B cell (primary cell): ENCODE measurements at regions not wholly inside any gene's neighbourhood (a gene's known extent, or its start where the extent isn't known, plus 50 kb on each side); places are given as distances from the start of the nearest gene placed in this dataset.

Source experiments
- ATAC-seq: fragments of 200-7000 bp; cut with Tn5 transposase; one replicate; pipeline ENCODE4 v1.10.0; 2021; ENCODE audit warnings: low read depth, mild to moderate bottlenecking, moderate number of reproducible peaks, moderate library complexity
- CTCF ChIA-PET: fragments of 350-600 bp; sonication (Branson Sonifier 250); formaldehyde crosslinking; loops from one replicate; lab custom pipeline; 2021; ENCODE audit warnings: antibody characterized with exemption, inconsistent platforms; lab: Charles Lee
- POLR2A ChIA-PET: fragments of 350-600 bp; sonication (Branson Sonifier 250); formaldehyde crosslinking; loops from one replicate; lab custom pipeline; 2021; ENCODE audit warnings: antibody characterized with exemption; lab: Charles Lee
- DNase-seq: peaks from one replicate; pipeline ENCODE4 v3.0.0; 2013
- H2AFZ ChIP-seq: 2 replicates; pipeline ENCODE4 v1.6.1; 2012; ENCODE audit warnings: mild to moderate bottlenecking, low read depth, low read length; ENCODE audit not compliant: insufficient read depth, poor library complexity, severe bottlenecking
- H3K27ac ChIP-seq, 2 donors: 1 replicate in 1 of 2; 2 replicates in 1 of 2; pipeline ENCODE4 v1.5.1; 2012 to 2013; ENCODE audit warnings: low read length in 2 of 2, mild to moderate bottlenecking in 2 of 2, moderate library complexity in 1 of 2
- H3K27me3 ChIP-seq, 4 experiments: fragments of 200-600 bp in 1 of 4; sonication (generic) in 1 of 4; replicated peaks in 1 of 4; 1 replicate in 2 of 4; 2 replicates in 2 of 4; pipeline versions ENCODE4 v1.6.1 to v1.7.0; 2013 to 2016; ENCODE audit warnings: low read length in 3 of 4, mild to moderate bottlenecking in 2 of 4, mixed read lengths in 1 of 4, moderate library complexity in 1 of 4; ENCODE audit not compliant: insufficient read depth in 4 of 4, control insufficient read depth in 3 of 4; ENCODE audit errors: control extremely low read depth in 1 of 4
- H3K36me3 ChIP-seq, 2 experiments: replicated peaks in 1 of 2; 1 replicate in 1 of 2; 2 replicates in 1 of 2; pipeline versions ENCODE4 v1.6.1 to v1.7.1; 2013; ENCODE audit warnings: low read length in 1 of 2; ENCODE audit not compliant: insufficient read depth in 2 of 2, control insufficient read depth in 1 of 2; ENCODE audit errors: control extremely low read depth in 1 of 2, extremely low read depth in 1 of 2
- H3K4me1 ChIP-seq, 2 donors: fragments of 200-600 bp in 1 of 2; sonication (generic) in 1 of 2; 1 replicate in 1 of 2; 2 replicates in 1 of 2; pipeline versions ENCODE4 v1.5.1 to v1.6.1; 2013 to 2017; ENCODE audit warnings: low read length in 2 of 2; ENCODE audit not compliant: control insufficient read depth in 2 of 2, insufficient read depth in 2 of 2
- H3K4me2 ChIP-seq: replicated peaks from 2 replicates; pipeline ENCODE3; 2012; ENCODE audit warnings: mild to moderate bottlenecking, low read depth, low read length; ENCODE audit not compliant: poor library complexity, severe bottlenecking
- H3K4me3 ChIP-seq, 5 experiments: fragments of 200-600 bp in 1 of 5; sonication (generic) in 1 of 5; 1 replicate in 3 of 5; 2 replicates in 2 of 5; pipeline versions ENCODE4 v1.5.1 to v1.7.0; 2011 to 2016; ENCODE audit warnings: low read length in 4 of 5, mild to moderate bottlenecking in 4 of 5, low read depth in 2 of 5, control low read depth in 1 of 5, moderate library complexity in 1 of 5; ENCODE audit not compliant: insufficient read depth in 1 of 5; ENCODE audit errors: control extremely low read depth in 1 of 5, extremely low read depth in 1 of 5
- H3K79me2 ChIP-seq: fragments of 200-600 bp; sonication (generic); one replicate; pipeline ENCODE4 v1.6.0; 2016; ENCODE audit warnings: low read length; ENCODE audit not compliant: control insufficient read depth, insufficient read depth
- H3K9ac ChIP-seq: fragments of 200-600 bp; sonication (generic); 2 replicates; pipeline ENCODE4 v1.6.1; 2017; ENCODE audit warnings: mild to moderate bottlenecking, low read length, moderate library complexity
- H3K9me3 ChIP-seq, 3 donors: one replicate each; pipeline versions ENCODE4 v1.6.1 to v1.7.1; 2013; ENCODE audit warnings: low read length in 2 of 3; ENCODE audit not compliant: control insufficient read depth in 2 of 3, insufficient read depth in 1 of 3; ENCODE audit errors: control extremely low read depth in 1 of 3
- H4K20me1 ChIP-seq: 2 replicates; pipeline ENCODE4 v1.6.0; 2012; ENCODE audit warnings: mild to moderate bottlenecking, low read length; ENCODE audit not compliant: insufficient read depth, control insufficient read depth, poor library complexity, severe bottlenecking
- H3K27ac Mint-ChIP-seq: one replicate; pipeline ENCODE4 v1.8.0; 2021; ENCODE audit warnings: mixed read lengths
- H3K27me3 Mint-ChIP-seq: one replicate; pipeline ENCODE4 v1.8.0; 2021; ENCODE audit warnings: mixed read lengths
- H3K4me1 Mint-ChIP-seq: one replicate; pipeline ENCODE4 v1.8.0; 2021; ENCODE audit warnings: mixed read lengths
- H3K4me3 Mint-ChIP-seq: one replicate; pipeline ENCODE4 v1.8.0; 2021; ENCODE audit warnings: mixed read lengths
- H3K9me3 Mint-ChIP-seq: one replicate; pipeline ENCODE4 v1.8.0; 2022; ENCODE audit warnings: mixed read lengths; ENCODE audit not compliant: insufficient read depth
- EZH2 ChIP-seq: IDR thresholded peaks from 2 replicates; pipeline ENCODE4 v1.6.1; 2012; ENCODE audit warnings: borderline replicate concordance, low read depth, mild to moderate bottlenecking, moderate library complexity, low read length; ENCODE audit not compliant: insufficient read depth, poor library complexity, severe bottlenecking
- WGBS: methylation state at CpG from one replicate; pipeline ENCODE4 v1.1.5; 2013; ENCODE audit warnings: missing lambda C conversion rate; ENCODE audit not compliant: insufficient coverage; 5-methylcytosine and 5-hydroxymethylcytosine counted together
- intact Hi-C: fragments of 100-400 bp; cut with micrococcal nuclease; formaldehyde crosslinking; loops from one replicate; pipeline ENCODE4 v1.10.0; 2022
- TF ChIP-seq, protein P1 (sequence below): fragments of 200-600 bp; IDR thresholded peaks from one replicate; pipeline ENCODE4 v1.8.0; 2022; ENCODE audit warnings: antibody characterized with exemption, mild to moderate bottlenecking

DNA sequence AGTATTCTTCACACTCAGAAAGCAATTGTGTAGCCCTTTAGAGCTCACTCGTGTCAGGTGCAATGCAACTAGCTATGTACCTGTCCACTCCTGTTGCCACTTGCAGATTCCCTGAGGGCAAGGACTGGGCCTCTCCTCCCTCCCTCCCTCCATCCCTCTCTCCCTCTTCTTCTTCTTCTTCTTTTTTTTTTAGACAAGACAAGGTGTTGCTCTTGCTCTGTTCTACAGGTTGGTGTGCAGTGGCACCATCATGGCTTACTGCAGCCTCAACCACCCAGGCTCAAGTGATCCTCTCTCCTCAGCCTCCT lies 119.7 kb downstream of the ACKR3 start:
- Histone ChIP-seq H3K4me3 (no peak overlapping the region), H3K4me1 (no peaks in the 10 kb centered on the region), H4K20me1 (no peaks in the 10 kb centered on the region), H3K9me3 (peaks cover 0 to under 1% (median 0%) of the 10 kb centered on the region in 3 donors), H3K4me2 (no peak overlapping the region), H3K27ac (no peak overlapping the region), H3K9ac (no peak overlapping the region), H3K27me3 (peaks cover 0 to 3% (median 1%) of the 10 kb centered on the region in 4 experiments), H3K36me3 (no peaks in the 10 kb centered on the region), H2AFZ (no peak overlapping the region), H3K79me2 (no peaks in the 10 kb centered on the region)
- Mint-ChIP-seq H3K4me1 (no peaks in the 10 kb centered on the region), H3K9me3 (no peaks in the 10 kb centered on the region), H3K27ac (no peak overlapping the region), H3K4me3 (no peak overlapping the region), H3K27me3 (peaks cover 17% of the 10 kb centered on the region)
- 78% methylated on average over 1 of the region's 1 CpG for WGBS
- ChIA-PET CTCF (no interaction called here), POLR2A (no interaction called here)
- no peak for DNase-seq
- intact Hi-C loops = no loop called here
- TF ChIP-seq EZH2 = no peak
- TF ChIP-seq, protein P1, sequence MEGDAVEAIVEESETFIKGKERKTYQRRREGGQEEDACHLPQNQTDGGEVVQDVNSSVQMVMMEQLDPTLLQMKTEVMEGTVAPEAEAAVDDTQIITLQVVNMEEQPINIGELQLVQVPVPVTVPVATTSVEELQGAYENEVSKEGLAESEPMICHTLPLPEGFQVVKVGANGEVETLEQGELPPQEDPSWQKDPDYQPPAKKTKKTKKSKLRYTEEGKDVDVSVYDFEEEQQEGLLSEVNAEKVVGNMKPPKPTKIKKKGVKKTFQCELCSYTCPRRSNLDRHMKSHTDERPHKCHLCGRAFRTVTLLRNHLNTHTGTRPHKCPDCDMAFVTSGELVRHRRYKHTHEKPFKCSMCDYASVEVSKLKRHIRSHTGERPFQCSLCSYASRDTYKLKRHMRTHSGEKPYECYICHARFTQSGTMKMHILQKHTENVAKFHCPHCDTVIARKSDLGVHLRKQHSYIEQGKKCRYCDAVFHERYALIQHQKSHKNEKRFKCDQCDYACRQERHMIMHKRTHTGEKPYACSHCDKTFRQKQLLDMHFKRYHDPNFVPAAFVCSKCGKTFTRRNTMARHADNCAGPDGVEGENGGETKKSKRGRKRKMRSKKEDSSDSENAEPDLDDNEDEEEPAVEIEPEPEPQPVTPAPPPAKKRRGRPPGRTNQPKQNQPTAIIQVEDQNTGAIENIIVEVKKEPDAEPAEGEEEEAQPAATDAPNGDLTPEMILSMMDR = no peak
- ATAC-seq = no peak

DNA sequence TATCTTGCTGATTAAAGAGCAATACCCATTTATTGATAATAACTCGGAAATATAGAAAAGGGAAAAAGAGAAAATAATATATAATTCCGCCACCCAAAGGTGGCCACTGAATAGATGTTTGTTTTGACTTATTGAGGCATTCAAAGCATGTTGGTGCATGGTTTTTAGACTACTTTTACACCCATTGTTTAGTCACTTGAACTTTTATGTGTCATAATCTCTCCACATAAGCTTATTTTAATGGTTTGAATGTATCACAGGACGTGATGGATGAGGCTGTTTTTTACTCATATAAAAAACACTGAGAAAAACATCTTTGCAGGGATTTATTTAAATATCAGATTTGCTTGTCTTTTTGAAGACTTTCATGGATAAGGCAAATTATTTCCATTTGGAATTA lies 120.4 kb downstream of the ACKR3 start:
- TF ChIP-seq EZH2 = no peak
- TF ChIP-seq, protein P1 = no peak
- CTCF ChIA-PET = no interaction called here
- Mint-ChIP-seq H3K4me1 (no peaks in the 10 kb centered on the region), H3K27ac (no peak overlapping the region), H3K27me3 (peaks cover 20% of the 10 kb centered on the region), H3K4me3 (no peak overlapping the region), H3K9me3 (no peaks in the 10 kb centered on the region)
- intact Hi-C loops = no loop called here
- POLR2A ChIA-PET = no interaction called here
- no CpG with 5 or more reads among the region's 3 CpGs for WGBS
- Histone ChIP-seq H2AFZ (no peak overlapping the region), H3K9me3 (peaks cover 0 to 4% (median 0%) of the 10 kb centered on the region in 3 donors), H4K20me1 (no peaks in the 10 kb centered on the region), H3K79me2 (no peaks in the 10 kb centered on the region), H3K27me3 (peaks cover 0 to 3% (median 1%) of the 10 kb centered on the region in 4 experiments), H3K36me3 (no peaks in the 10 kb centered on the region), H3K4me3 (no peak overlapping the region), H3K4me1 (no peaks in the 10 kb centered on the region), H3K27ac (no peak overlapping the region), H3K4me2 (no peak overlapping the region), H3K9ac (no peak overlapping the region)
- ATAC-seq = no peak
- DNase-seq = no peak
